CD1c-positive myeloid dendritic cell (primary cell): ENCODE measurements at regions not wholly inside any gene's neighbourhood (a gene's known extent, or its start where the extent isn't known, plus 50 kb on each side); places are given as distances from the start of the nearest gene placed in this dataset.

Source experiments
- DNase-seq: peaks from one replicate; pipeline ENCODE4 v3.0.0-alpha.2; 2016; ENCODE audit errors: extremely low spot score

GRCh38 chr13:106736941-106737340 is 169.0 kb upstream of the ARGLU1 start:
- no peak for DNase-seq

GRCh38 chr13:106734198-106734597 is 166.3 kb upstream of the ARGLU1 start:
- no peak for DNase-seq

GRCh38 chr13:106723036-106723435 is 155.1 kb upstream of the ARGLU1 start:
- no peak for DNase-seq

- DNase-seq, result no peak
Observed at GRCh38 chr13:106722620-106723019, 154.7 kb upstream of the ARGLU1 start.

- DNase-seq, result no peak
Observed at GRCh38 chr13:106721599-106721998, 153.7 kb upstream of the ARGLU1 start.

DNA sequence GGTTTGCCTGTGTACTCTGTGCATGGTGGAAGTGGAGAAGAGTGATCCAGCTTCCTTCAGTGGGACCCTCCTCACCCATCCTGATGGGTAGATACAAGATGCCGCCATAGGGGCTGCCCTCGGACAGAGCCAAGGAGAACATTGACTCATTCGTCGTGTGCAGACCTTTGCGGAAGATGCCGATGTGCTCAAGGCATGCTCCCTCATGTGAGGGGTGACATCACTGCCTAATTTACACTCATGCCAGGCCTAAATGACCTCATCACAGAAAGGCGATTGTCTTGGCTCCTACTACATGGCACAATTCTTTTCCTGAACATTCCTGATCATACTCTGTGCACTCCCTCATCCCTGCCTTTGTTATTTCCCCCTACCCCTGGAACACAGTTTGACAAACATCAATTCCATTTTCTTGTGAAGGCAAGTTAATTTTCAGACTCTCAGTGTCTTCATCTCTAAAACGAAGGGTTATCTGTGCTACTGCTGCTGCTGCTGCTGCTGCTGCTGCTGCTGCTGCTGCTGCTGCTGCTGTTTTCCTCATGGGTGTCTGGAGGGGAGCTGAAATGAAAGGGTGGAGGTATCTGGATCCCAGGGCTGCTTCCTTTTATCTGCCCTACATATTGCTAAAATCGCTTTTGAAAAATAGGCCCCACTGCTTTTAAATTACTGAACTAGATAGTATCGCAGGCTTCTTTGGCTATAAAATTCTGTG is 146.5 kb upstream of the ARGLU1 start:
- DNase-seq, result no peak

DNA sequence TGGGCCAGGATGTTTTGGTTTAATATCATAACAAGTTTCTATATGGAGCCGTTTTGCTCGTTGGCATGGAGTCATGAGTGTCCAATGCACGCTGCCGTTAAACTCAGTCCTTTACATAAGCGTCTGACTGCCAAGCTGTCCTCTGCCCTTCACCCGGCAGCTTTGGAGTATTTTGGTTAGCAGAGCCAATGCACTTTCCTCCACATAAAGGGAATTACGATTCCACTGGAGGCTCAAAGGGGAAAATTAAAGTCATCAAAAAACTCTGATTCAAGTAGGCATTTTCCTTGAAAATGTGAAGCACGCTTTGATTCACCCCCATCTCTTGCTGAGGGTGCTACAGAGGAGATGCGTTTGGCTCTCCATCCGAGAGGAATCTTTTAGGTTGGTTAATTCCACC is 144.4 kb upstream of the ARGLU1 start:
- no peak for DNase-seq

DNA sequence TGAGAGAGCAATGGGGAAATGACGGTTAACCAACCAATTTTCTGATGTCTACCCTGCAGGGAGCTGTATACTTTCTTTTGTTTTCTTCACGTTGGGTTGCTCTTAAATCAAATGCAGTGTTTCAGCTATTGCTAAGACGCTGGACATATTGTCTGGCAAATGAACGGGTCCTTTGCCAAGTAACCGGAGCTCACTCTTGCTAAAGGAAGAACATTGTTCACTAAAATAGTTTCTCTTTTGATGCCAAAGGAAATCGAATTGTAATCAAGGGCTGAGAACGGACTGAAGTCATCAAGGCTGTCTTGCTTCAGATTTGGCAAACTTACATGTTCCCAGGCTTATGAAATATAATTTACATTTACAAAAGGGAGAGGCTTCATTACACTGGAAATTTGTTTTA is 142.3 kb upstream of the ARGLU1 start:
- no peak for DNase-seq

- DNase-seq, result no peak
Observed at GRCh38 chr13:106709522-106709921, 141.6 kb upstream of the ARGLU1 start.

DNA sequence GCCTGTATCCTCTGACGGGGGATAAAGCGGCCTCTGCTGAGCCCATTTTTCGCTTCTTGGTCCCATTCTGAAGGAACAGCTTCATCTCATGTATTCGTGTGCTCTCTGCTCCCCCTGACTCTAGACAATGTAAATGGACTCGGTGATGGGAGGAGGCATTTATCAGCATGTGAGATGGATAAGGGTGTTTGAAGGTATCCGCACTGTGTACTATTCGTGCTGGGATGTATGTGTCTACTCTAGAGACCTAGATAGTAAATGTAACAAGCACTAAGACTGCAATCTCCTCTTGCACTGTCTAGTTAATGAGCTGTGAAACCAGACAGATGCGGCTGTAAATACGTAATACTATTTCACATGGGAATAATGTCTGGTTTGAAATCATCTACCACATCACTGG is 134.6 kb upstream of the ARGLU1 start:
- DNase-seq, result no peak

GRCh38 chr13:106701771-106702341 is 133.9 kb upstream of the ARGLU1 start:
- DNase-seq, result no peak

- no peak for DNase-seq
Observed at GRCh38 chr13:106700439-106700838, 132.5 kb upstream of the ARGLU1 start.

- no peak for DNase-seq
Observed at GRCh38 chr13:106700007-106700406, 132.1 kb upstream of the ARGLU1 start.

DNA sequence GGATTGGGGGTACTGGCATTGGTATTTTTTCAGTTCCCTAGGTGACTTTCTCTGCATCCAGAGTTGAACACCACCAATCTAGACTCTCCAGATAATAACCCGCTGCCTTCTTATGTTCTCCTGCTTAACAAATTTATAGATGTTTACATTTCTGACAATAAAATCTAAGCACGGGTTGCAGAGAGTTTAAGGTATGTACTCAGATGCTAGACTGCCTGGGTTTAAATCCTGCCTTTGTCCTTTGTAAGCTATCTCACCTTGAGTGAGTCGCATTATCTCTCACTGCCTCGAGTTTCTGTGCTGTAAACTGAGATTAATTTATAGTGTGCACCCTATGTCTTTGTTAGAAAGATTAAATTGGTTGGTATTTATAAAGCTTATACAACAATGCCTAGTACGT is 131.4 kb upstream of the ARGLU1 start:
- DNase-seq, result no peak

GRCh38 chr13:106696719-106697118 is 128.8 kb upstream of the ARGLU1 start:
- DNase-seq, result no peak

- DNase-seq, result no peak
Observed at GRCh38 chr13:106696140-106696539, 128.2 kb upstream of the ARGLU1 start.

DNA sequence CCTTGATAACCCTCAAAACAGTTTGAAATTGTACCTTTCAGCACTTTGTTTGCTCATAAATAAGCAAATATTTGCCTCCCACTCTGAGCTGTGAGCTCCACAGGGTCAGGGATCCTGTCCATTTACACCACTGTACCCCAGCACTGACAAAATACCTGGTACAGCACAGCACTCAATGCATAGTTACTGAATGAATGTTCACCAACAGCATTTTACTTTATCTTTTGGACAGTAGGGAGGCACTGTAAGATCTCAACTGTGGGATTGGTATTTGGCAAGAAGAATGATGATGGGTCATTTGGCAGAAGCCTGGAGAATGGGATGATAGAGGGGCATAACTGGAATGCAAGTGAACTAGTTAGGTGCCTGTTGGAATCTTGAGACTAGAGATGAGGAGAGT is 127.2 kb upstream of the ARGLU1 start:
- no peak for DNase-seq

DNA sequence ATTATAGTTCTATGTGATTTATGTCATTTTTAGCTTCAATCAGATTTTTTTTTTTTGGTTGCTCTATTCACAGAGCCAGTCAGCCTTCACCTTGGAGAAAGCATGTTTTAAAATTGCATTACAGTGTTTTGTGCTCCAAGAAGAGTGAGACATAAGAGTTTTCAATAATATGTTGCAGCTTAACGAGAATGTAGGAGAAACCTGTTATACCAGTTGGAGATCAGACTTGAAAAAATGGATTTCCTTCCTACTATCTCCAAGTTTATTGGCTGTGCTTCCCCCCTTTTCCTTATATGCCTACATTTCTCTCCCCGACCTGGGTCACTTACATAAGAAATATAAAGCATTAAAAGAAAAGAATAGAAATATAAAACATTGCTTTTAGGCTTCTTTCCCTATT is 123.9 kb upstream of the ARGLU1 start:
- DNase-seq, result no peak

DNA sequence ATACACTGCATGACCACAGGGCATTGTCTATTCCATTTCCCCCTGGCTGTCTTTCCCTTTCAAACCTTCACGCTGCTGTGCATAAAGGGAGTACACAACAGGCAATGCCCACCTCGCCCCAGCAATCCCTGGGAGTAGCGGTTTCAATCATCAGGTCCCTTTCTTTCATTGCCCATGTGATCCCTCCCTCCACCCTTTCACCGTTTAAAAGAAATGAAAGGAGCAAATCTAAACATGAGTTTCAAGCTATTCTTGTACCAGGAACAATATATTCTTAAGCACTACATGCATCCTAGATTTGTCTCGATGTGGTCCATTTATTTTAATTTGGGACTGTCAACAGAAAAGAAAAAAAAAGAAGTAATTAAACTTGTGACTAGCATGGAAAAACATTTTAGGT is 123.4 kb upstream of the ARGLU1 start:
- no peak for DNase-seq

- no peak for DNase-seq
Observed at GRCh38 chr13:106690779-106691178, 122.8 kb upstream of the ARGLU1 start.

- DNase-seq, result no peak
Observed at GRCh38 chr13:106689906-106690305, 122.0 kb upstream of the ARGLU1 start.

DNA sequence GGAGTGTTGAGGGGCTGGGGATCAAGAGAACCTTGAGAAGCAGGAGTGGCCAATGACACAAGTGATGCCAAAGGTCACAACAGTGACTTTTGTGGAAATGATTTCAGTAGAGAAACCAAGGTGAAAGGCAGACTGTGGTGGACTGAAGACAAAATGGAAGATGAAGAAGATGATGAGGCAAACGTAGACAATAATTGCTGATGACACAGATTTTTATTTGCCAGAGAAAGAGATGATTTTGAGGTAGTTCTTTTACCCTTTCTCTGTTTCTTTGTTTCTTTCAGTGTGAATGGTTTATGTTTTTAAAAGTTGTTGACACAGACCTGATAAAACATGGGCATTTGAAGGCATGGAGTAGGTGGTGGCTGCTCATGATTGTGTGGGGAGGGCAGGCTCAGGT is 121.0 kb upstream of the ARGLU1 start:
- no peak for DNase-seq

DNA sequence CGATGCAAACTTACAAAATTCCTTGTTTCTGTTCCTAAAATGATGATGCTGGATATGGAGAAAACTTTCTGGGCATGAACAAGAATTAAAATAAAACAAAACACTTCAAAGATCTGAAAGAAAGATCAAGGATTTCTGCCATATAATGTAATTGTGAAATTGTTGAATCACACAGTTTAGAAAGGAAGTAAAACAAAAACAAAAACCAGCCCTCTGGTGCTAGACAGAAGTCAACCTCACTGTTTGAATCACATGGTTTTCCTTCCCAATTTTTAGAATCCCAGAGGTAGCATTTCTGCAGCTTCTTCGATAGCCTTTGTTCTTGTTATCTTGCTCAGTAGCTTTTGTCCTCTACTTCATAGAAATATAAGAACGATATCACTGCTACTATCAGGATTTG is 118.2 kb upstream of the ARGLU1 start:
- peak; percentile 39 for DNase-seq

DNA sequence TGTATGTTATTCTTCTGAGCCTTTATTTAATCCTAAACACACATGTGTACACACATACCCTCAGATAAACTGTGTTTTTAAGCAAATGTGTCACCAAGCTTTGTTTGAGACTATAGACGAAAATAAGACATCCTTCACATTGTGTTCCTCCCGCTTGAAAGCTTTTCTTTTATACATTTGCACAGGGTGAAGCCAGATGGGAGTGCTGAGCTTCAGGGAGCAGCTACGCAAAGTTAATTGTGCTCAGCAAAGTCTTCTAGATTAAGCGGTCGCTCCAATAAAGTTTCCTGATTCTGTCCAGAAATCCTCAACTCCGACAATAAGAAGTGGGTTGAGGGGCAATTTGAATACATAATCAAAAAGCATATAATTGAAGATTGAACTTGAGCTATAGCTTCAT is 117.2 kb upstream of the ARGLU1 start:
- DNase-seq, result no peak
